NCI-H146 treated with DMSO at 0.1 percent for 48 hours (cell line): ENCODE measurements at regions not wholly inside any gene's neighbourhood (a gene's known extent, or its start where the extent isn't known, plus 50 kb on each side); places are given as distances from the start of the nearest gene placed in this dataset.
A peak's percentile ranks its signal among the peaks of the same experiment; 100 is the strongest.
"Not testable (repeated sequence)": the region's sequence is repeated elsewhere in the genome, so short reads cannot be mapped to it uniquely, and the experiment has no call there.

ENCODE experiments used
- DNase-seq: peaks from one replicate; lab custom pipeline; 2025; ENCODE audit not compliant: unreplicated experiment; lab: John Stamatoyannopoulos, UW

DNA sequence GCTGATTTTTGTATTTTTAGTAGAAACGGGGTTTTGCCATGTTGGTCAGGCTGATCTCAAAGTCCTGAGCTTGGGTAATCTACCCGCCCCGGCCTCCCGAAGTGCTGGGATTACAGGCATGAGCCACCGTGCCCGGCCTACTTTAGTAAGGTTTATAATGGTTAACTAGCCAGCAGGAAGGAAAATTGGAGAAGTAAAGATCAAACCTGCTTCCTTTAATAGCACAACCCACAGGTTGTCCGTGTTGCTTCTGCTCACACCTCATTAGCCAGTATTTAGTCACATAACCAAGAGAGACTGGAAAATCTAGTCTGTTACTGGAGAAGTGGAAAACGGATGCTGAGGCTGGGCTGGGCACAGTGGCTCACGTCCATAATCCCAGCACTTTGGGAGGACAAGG is 51.9 kb upstream of the TBL1XR1 start:
- no peak for DNase-seq

DNA sequence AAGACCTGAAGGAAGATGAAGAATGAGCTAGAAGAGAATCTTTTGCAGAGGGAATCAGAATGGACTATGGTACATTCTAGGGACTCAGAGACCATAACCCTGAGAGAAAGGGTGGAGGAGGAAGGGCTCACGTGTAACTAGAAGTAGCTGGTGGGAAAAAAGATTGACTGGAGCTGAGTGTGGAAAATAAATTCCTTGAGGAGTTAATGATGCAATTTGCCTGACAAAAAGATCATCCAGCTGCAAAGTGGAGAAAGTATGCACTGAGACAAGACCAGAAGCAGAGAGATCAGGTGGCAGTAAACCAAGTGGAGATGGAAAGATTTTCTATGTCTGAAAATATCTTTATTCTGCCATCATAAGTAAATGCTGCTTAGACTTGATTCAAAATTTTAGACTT is 52.9 kb upstream of the TBL1XR1 start:
- no peak for DNase-seq

DNA sequence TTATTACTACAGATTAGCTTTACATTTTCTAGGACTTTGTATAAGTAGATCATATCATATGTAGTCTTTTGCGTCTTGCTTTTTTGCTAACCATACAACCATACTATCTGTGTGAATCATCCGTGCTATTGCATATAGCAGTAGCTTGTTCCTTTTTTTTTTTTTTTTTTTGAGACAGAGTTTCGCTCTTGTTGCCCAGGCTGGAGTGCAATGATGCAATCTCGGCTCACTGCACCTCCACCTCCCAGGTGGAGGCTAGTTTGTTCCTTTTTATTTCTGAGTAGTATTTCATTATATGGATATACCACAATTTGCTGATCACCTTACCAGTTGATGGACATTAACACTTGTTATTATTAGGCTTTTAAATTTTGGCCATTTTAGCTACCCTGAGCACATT is 54.5 kb upstream of the TBL1XR1 start:
- DNase-seq: no peak

- no peak for DNase-seq
Measured at GRCh38 chr3:177257006-177257405, 59.7 kb upstream of the TBL1XR1 start.

DNA sequence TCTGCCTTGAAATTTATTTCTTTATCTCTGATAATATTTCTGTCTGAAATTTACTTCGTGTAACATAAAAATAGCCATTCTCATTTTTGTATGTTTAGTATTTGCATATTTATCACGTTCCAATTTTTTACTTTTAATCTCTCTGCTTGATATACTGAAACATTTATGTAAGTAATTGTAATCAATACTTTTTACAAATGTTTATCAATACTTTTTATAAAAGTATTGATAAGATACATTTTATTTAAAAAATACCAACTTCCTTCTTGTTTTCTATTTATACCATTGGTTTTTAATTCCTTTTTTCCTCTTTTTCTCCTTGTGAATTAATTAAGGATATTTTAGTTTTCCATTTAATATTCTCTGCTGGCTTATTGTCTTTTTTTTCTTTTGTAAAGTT is 60.3 kb upstream of the TBL1XR1 start:
- DNase-seq: no peak

- DNase-seq: no peak
Measured at GRCh38 chr3:177262396-177262795, 65.1 kb upstream of the TBL1XR1 start.

DNA sequence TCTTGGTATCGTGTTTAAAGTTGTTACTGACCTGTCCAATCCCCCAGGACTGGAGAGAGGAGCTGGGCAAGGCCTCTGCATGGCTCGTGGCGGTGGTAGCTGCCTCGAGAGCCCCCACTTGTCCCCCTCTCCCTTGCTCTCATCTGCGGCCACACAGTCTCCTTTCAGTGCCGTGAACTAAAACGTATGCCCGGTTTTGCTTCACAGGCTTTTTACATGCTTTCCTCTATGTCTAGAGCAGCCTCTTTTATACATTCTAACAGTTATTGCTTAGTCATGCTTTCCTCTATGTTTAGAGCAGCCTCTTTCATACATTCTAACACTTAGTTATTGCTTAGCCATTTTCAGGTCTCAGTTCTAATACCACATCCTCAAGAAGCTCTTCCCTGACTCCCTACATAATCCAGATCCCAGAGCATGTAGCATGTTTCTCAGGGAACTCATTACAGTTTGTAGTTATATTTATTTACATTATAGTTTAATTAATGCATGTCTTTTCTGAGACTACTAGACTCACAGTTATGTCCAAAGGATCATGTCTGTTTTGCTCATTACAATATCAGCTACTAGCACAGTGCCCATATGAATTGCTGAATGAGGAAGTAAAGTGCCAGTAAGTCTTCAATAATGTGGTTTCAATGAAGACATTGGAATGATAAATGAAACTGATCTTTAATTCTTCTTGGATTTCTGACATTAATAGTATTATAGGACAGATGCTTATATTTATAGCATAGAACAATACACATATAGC is 66.5 kb upstream of the TBL1XR1 start:
- DNase-seq: no peak

DNA sequence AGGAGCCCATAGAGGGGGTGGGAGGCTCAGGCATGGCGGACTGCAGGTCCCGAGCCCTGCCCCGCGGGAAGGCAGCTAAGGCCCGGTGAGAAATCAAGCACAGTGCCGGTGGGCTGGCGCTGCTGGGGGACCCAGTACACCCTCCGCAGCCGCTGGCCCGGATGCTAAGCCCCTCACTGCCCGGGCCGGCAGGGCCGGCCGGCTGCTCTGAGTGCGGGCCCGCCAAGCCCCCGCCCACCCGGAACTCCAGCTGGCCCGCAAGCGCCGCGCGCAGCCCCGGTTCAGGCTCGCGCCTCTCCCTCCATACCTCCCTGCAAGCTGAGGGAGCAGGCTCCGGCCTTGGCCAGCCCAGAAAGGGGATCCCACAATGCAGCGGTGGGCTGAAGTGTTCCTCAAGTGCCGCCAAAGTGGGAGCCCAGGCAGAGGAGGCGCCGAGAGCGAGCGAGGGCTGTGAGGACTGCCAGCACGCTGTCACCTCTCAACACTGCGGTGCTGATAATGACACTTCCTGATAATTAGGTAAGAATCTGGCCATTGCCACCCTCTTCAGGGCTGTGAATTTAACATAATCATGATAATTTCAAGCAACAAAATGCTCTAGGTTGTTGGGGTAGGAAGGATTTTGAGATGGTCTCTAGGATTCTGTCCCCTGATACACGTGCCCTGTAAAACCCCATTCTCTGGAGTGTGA is 74.7 kb upstream of the TBL1XR1 start:
- not testable (repeated sequence) for DNase-seq

DNA sequence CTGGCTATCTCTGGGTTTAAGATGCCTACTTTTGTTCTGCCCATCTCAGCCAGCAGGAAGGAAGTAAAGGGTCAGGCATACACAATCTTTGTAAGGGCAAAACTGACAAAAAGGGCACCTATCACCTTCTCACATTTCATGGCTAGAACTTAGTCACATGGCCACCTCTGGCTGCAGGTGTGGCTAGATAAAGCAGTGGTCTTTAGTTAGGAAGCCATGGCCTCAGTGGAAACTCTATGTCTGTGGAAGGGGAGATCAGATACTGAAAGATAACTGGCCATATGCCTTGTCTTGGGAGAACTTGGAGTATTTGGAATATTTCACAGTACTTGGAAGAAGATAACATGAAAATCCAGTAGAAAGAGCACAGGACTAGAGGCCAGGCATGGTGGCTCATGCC is 80.7 kb upstream of the TBL1XR1 start:
- no peak for DNase-seq

DNA sequence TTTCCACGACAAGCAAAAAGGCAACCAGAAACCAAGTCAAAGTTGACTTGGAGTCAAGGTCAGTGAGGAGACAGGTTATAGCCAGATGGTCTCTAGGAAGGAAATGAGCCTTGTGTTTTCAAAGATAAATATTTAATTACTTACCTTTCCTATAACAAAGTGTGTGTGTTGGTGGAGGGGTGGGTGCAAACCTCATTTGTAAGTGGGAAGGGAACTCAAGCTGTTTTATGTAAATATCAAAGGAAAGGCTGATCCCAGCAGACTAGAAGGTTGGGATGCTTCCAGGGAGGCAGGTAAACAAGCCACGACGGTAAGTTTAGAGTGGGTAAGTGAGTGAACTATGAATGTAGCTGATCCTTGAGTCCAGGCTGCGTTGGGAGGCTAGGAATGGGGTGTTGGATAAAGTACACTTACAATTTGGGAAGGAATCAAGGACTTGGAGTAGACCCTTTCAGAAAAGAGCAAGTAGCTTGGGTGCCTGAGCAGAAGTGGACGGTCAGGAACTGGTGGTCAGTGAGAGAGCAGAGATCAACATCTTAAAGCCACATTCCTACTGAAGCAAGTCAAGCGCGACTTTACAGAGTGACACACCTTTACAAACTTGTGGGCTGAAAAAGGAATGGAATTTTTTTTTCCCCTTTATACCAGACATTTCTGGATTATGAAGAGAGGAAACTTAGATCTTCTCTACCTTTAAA is 82.0 kb upstream of the TBL1XR1 start:
- DNase-seq: peak; percentile 74

GRCh38 chr3:177281292-177282118 is 84.2 kb upstream of the TBL1XR1 start:
- DNase-seq: peak; percentile 97

- DNase-seq: peak; percentile 97
Measured at GRCh38 chr3:177282119-177282655, 84.9 kb upstream of the TBL1XR1 start.

DNA sequence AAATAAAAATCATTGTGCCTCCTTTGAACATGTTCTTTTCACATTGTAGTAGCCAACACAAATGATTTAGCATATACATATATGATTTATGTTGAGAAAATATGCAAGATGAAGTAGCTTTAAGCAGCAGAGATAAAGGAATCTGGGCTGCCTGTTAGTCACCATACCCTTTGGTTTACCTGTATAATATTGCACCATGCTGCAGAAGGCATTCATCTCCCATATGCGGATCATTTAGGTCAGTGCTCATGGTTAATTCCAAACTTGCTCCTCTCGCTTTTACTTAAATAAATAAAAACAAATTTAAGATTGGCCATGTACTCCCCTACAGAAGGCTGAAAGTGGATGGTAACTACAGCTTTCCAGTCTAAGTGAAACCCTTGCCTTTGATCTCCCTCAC is 86.7 kb upstream of the TBL1XR1 start:
- DNase-seq: no peak

DNA sequence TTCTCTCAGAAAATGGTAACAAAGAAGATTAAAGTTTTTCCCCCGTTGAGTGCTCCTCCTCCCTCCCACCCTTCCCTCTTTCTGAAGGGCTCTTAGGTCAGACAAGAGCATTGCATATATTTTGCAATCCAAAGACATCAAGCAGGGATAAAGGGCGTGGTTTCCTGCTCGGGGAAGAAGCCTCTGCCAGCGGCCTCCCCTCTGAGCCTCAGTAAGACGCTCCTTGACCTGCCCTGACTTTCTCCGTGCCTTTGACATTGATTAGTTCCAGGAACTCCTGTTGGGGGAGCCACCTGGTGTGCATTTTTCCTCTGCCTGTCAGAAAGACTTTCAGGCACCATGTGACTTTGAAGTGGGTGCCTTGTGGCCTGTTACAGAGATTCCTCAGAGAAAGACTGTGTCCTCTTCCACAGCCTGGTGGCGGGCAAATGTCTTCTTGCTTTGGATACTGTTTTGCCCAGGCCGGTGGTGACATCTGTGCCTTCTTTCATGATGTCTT is 87.2 kb upstream of the TBL1XR1 start:
- no peak for DNase-seq

DNA sequence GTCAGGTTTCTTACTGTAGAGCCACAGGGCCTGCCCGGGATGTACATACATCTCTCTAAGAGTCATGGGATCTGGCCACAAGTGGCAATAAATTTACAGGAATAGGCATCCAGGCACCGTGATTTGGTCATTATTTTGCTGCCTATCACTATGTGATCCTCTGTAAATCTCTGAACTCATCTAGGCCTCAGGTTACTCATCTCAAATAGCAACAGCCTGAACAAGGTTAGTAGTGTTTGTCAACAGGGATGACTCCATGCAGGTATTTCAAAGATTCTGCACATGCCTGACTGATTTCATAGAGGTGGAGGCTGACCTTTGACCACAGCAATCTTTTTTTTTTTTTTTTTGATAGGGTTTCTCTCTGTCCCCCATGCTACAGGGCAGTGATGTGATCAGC is 88.8 kb upstream of the TBL1XR1 start:
- no peak for DNase-seq

DNA sequence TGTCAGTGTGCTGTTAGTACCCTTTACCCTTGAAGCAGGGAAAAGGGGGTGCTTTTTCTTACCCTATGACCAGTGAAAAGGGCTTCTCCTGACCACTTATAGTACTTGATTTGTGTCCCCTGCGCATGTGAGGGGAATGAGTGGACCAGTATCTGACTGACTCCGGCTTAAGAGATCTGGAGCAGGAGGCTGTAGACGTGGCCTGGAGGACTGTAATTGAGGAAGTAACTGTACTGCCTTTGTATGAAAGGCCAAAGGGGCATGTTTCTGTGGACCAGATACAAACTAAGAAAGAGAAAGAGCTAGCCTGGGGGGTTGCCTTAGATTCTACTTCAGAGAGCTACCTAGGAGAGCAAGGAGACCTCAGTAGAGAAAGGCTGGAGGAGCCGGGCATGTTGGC is 89.9 kb upstream of the TBL1XR1 start:
- no peak for DNase-seq

- no peak for DNase-seq
Measured at GRCh38 chr3:177290633-177291032, 93.4 kb upstream of the TBL1XR1 start.

DNA sequence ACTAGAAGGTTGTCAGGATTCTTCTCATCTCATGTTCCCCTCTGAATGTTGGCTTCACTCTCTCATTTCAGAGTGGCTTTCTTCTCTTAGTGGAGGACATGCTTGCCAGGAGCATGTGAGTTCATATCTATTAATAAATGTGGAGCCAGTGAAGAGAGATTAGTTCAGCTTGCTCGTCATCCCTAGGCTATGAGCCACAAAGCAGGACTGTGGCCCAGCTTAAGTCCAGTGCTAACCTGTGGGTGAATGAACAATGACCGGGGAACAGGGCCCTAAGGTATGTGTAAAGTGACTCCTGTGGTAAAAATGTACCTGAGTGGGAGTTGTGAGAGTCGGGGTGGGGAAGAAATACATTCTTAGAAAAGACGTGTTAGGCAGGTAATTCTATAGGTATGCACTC is 96.9 kb upstream of the TBL1XR1 start:
- no peak for DNase-seq

- DNase-seq: no peak
Measured at GRCh38 chr3:177295116-177295515, 97.8 kb upstream of the TBL1XR1 start.

GRCh38 chr3:177299250-177299649 is 102.0 kb upstream of the TBL1XR1 start:
- no peak for DNase-seq
